ENCODE measurements at regions not wholly inside any gene's neighbourhood (a gene's known extent, or its start where the extent isn't known, plus 50 kb on each side); places are given as distances from the start of the nearest gene placed in this dataset.
"Not testable (repeated sequence)": the region's sequence is repeated elsewhere in the genome, so short reads cannot be mapped to it uniquely, and the experiment has no call there.

DNA sequence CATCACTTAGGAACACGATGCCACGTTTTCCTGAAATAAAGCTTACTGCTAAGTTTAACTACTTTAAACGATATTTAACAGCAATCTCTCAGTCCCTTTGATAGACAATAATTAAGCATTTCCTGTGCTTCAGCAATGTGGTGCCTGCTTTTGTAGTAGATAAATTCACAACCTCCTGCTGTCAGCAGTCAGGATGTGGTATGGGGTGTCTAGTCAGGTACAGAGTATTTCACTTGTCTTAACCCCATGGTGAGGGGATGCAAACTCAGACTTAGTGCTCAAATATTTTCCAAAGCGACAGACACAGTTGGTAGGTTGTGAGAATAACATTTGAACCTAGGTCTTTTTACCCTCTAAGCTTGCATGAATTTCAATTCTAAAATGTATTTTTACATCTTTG is 526.2 kb upstream of the PFKP start:
- TF ChIP-seq, protein P1, sequence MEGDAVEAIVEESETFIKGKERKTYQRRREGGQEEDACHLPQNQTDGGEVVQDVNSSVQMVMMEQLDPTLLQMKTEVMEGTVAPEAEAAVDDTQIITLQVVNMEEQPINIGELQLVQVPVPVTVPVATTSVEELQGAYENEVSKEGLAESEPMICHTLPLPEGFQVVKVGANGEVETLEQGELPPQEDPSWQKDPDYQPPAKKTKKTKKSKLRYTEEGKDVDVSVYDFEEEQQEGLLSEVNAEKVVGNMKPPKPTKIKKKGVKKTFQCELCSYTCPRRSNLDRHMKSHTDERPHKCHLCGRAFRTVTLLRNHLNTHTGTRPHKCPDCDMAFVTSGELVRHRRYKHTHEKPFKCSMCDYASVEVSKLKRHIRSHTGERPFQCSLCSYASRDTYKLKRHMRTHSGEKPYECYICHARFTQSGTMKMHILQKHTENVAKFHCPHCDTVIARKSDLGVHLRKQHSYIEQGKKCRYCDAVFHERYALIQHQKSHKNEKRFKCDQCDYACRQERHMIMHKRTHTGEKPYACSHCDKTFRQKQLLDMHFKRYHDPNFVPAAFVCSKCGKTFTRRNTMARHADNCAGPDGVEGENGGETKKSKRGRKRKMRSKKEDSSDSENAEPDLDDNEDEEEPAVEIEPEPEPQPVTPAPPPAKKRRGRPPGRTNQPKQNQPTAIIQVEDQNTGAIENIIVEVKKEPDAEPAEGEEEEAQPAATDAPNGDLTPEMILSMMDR (IDR thresholded peaks at IDR 0.05; ENCODE audit: low read depth, low read length, missing control alignments) = no peak
- DNase-seq (ENCODE audit: extremely low read depth, low read depth) = no peak
- H3K4me3 ChIP-seq (replicated peaks; ENCODE audit: low read depth, low read length) = no peak overlapping the region

DNA sequence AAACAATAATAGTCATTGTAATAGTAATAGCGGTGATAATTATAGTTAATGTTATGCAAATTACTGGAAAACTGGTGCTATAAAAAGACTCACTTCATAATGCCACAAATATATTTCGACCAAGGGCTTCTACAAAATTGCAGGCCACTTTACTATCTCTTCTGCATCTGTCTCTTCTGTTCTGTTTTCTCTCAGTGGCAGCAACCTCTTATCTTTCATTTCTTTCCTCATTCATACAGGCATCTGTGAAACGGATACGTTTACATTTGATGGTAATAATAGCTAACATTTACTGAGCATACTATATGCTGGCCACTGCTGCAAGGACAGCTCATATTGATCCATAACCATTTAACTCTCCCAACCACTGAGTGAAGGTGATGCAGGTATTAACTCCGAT is 537.4 kb upstream of the PFKP start:
- no peak overlapping the region for H3K4me3 ChIP-seq (replicated peaks; ENCODE audit: low read depth, low read length)
- TF ChIP-seq, protein P1 (IDR thresholded peaks at IDR 0.05; ENCODE audit: low read depth, low read length, missing control alignments) = no peak
- DNase-seq (ENCODE audit: extremely low read depth, low read depth) = no peak

DNA sequence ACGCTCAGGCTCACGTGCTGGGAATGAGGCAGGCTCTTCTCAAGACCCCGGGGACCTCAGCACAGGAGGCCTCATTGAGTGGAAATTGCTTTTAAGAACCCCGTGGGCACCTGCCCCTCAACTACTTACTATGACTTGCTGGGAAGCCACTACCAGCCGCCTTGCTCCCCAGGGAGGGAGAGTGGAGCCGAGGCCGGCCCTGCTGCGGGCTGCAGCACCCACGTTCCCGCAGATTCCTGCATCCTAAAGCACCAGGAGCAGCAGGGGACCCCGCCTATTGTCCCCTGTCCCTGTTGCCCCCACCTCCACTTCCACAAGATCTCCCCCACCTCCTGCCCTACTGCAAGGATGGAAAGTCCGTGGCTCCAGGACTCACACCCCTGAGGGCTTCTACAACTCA is 541.6 kb upstream of the PFKP start:
- no peak overlapping the region for H3K4me3 ChIP-seq (replicated peaks; ENCODE audit: low read depth, low read length)
- TF ChIP-seq, protein P1 (IDR thresholded peaks at IDR 0.05; ENCODE audit: low read depth, low read length, missing control alignments) = no peak
- no peak for DNase-seq (ENCODE audit: extremely low read depth, low read depth)

DNA sequence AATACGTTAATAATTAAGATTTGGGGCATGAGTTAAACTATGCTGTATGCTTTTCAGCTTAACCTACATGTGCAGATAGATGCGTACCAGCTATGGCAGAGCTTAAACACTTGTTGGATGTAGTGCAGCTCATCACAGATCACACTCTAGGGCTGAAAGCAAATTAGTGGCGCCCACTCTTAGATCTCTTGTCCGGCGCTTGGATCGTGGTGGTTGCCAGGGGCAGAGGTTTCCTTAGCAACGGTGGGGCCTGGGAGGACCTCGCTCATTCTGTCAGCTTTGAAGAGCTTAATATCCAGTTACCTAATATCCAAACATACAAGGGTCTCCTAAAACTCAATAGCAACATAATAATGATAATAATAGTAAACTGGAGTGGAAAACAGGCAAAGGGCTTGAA is 548.2 kb upstream of the PFKP start:
- no peak for DNase-seq (ENCODE audit: extremely low read depth, low read depth)
- H3K4me3 ChIP-seq (replicated peaks; ENCODE audit: low read depth, low read length) = no peak overlapping the region
- TF ChIP-seq, protein P1 (IDR thresholded peaks at IDR 0.05; ENCODE audit: low read depth, low read length, missing control alignments) = no peak

DNA sequence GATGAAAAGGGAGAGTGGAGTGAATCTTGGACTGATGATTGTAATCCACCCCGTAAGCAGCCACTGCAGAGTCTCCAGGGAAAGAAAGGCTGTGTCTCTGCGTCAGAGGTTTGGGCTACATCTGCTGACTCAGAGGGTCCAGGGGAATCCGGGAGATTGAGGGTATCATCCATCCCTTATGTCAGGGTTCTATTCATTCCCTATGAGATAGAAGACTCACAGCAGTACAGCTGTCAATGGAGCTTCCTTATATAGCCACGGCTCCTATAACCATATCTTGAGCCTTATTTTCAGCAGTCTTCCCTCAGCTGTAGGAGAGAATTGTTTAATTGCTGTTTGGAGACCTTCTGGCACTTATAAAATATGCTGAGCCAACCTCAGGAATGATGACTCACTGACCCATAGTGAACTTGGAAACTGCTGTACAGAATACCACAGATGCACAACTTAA is 558.2 kb upstream of the PFKP start:
- H3K4me3 ChIP-seq (replicated peaks; ENCODE audit: low read depth, low read length) = no peak overlapping the region
- DNase-seq (ENCODE audit: extremely low read depth, low read depth) = no peak
- TF ChIP-seq, protein P1 (IDR thresholded peaks at IDR 0.05; ENCODE audit: low read depth, low read length, missing control alignments) = no peak

DNA sequence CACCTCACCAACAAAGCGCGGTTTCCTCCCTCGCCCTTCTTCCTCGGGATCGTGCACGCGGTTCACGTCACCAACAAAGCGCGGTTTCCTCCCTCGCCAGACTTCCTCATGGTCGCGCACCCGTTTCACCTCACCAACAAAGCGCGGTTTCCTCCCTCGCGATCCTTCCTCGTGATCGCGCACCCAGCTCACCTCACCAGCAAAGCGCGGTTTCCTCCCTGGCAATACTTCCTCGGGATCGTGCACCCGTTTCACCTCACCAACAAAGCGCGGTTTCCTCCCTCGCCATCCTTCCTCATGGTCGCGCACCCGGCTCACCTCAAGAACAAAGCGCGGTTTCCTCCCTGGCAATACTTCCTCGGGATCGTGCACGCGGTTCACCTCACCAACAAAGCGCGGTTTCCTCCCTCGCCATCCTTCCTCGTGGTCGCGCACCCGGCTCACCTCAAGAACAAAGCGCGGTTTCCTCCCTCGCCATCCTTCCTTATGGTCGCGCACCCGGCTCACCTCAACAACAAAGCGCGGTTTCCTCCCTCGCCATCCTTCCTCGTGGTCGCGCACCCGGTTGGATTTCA is 565.9 kb upstream of the PFKP start:
- not testable (repeated sequence) for DNase-seq (ENCODE audit: extremely low read depth, low read depth); H3K4me3 ChIP-seq (replicated peaks; ENCODE audit: low read depth, low read length)

DNA sequence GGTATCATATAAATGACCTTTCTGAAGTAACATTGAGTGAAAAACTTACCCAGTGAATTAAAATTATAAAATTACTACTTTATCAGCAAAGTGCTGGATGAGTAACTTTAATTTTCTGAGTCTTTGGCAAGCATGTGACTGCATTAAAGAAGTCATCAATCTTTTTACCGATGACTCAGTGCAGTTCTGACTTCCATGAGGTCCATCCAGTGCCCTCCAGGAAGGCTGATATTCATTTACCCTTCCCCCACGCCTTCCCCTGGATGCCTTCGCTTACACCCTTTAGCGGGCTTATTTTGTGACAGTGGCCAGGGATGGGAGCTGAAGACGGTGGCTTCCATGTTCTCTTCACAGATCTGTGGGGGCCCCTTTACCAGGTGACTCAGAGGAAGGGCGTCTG is 572.9 kb upstream of the PFKP start:
- H3K4me3 ChIP-seq (replicated peaks; ENCODE audit: low read depth, low read length) = no peak overlapping the region
- TF ChIP-seq, protein P1 (IDR thresholded peaks at IDR 0.05; ENCODE audit: low read depth, low read length, missing control alignments) = no peak
- no peak for DNase-seq (ENCODE audit: extremely low read depth, low read depth)

Data from HFF-Myc (cell line).